Mononuclear cell (primary cell): ENCODE measurements at regions not wholly inside any gene's neighbourhood (a gene's known extent, or its start where the extent isn't known, plus 50 kb on each side); places are given as distances from the start of the nearest gene placed in this dataset.

Experiments used
- H3K27me3 ChIP-seq: 2 replicates; pipeline ENCODE4 v1.6.0; 2011; ENCODE audit warnings: low read length, control low read depth; ENCODE audit not compliant: insufficient read depth
- H3K4me1 ChIP-seq: 2 replicates; pipeline ENCODE4 v1.5.1; 2011; ENCODE audit warnings: mild to moderate bottlenecking, low read length, control low read depth; ENCODE audit not compliant: insufficient read depth
- H3K4me3 ChIP-seq: 2 replicates; pipeline ENCODE4 v1.5.1; 2011; ENCODE audit warnings: mild to moderate bottlenecking, low read length, moderate library complexity
- H3K9me3 ChIP-seq: 2 replicates; pipeline ENCODE4 v1.5.1; 2011; ENCODE audit warnings: low read depth, mild to moderate bottlenecking, control low read depth, low read length

- H3K27me3 ChIP-seq: peaks cover 3% of the 10 kb centered on the region
- H3K4me3 ChIP-seq: no peak overlapping the region
- no peaks in the 10 kb centered on the region for H3K4me1 ChIP-seq
- H3K9me3 ChIP-seq: no peaks in the 10 kb centered on the region
These were observed 79.8 kb upstream of the IGF1R start for GRCh38 chr15:98568382-98569017.

- Histone ChIP-seq H3K4me1 (no peaks in the 10 kb centered on the region), H3K4me3 (no peak overlapping the region), H3K9me3 (no peaks in the 10 kb centered on the region), H3K27me3 (peaks cover 3% of the 10 kb centered on the region)
These were observed 78.2 kb upstream of the IGF1R start for GRCh38 chr15:98570119-98570518.

GRCh38 chr15:98580572-98580971 is 67.8 kb upstream of the IGF1R start:
- Histone ChIP-seq H3K27me3 (peaks cover 54% of the 10 kb centered on the region), H3K9me3 (no peaks in the 10 kb centered on the region), H3K4me1 (no peaks in the 10 kb centered on the region), H3K4me3 (no peak overlapping the region)

- H3K4me1 ChIP-seq: no peaks in the 10 kb centered on the region
- peaks cover 56% of the 10 kb centered on the region for H3K27me3 ChIP-seq
- H3K9me3 ChIP-seq: no peaks in the 10 kb centered on the region
- no peak overlapping the region for H3K4me3 ChIP-seq
These were observed 66.6 kb upstream of the IGF1R start for GRCh38 chr15:98581715-98582114.

GRCh38 chr15:98582900-98583554 is 65.3 kb upstream of the IGF1R start:
- H3K4me3 ChIP-seq: no peak overlapping the region
- H3K9me3 ChIP-seq: no peaks in the 10 kb centered on the region

GRCh38 chr15:98583771-98584430 is 64.4 kb upstream of the IGF1R start:
- Histone ChIP-seq H3K9me3 (no peaks in the 10 kb centered on the region), H3K27me3 (peaks cover 55% of the 10 kb centered on the region), H3K4me3 (no peak overlapping the region), H3K4me1 (no peaks in the 10 kb centered on the region)

More at GRCh38 chr15:98582900-98583554, 65.3 kb upstream of the IGF1R start:
- Histone ChIP-seq H3K4me1 (no peaks in the 10 kb centered on the region), H3K27me3 (peaks cover 59% of the 10 kb centered on the region)

- Histone ChIP-seq H3K4me1 (no peaks in the 10 kb centered on the region), H3K27me3 (peaks cover 43% of the 10 kb centered on the region), H3K4me3 (no peak overlapping the region)
These were observed 62.3 kb upstream of the IGF1R start for GRCh38 chr15:98586066-98586465.

GRCh38 chr15:98592136-98592535 is 56.2 kb upstream of the IGF1R start:
- Histone ChIP-seq H3K4me3 (no peak overlapping the region), H3K27me3 (no peaks in the 10 kb centered on the region), H3K4me1 (no peaks in the 10 kb centered on the region), H3K9me3 (no peaks in the 10 kb centered on the region)

More at GRCh38 chr15:98586066-98586465, 62.3 kb upstream of the IGF1R start:
- no peaks in the 10 kb centered on the region for H3K9me3 ChIP-seq

- Histone ChIP-seq H3K27me3 (no peaks in the 10 kb centered on the region), H3K9me3 (no peaks in the 10 kb centered on the region), H3K4me1 (peaks cover 6% of the 10 kb centered on the region), H3K4me3 (no peak overlapping the region)
These were observed 52.2 kb upstream of the IGF1R start for GRCh38 chr15:98596131-98596530.

GRCh38 chr15:98596885-98597392 is 51.4 kb upstream of the IGF1R start:
- H3K9me3 ChIP-seq: no peaks in the 10 kb centered on the region
- peaks cover 6% of the 10 kb centered on the region for H3K4me1 ChIP-seq
- H3K4me3 ChIP-seq: no peak overlapping the region
- no peaks in the 10 kb centered on the region for H3K27me3 ChIP-seq

GRCh38 chr15:98597666-98598065 is 50.7 kb upstream of the IGF1R start:
- Histone ChIP-seq H3K27me3 (no peaks in the 10 kb centered on the region), H3K4me1 (peaks cover 6% of the 10 kb centered on the region), H3K4me3 (no peak overlapping the region), H3K9me3 (no peaks in the 10 kb centered on the region)
